ENCODE measurements at regions not wholly inside any gene's neighbourhood (a gene's known extent, or its start where the extent isn't known, plus 50 kb on each side); places are given as distances from the start of the nearest gene placed in this dataset.

- DNase-seq (ENCODE audit: low read depth), result no peak
- H3K4me3 ChIP-seq (ENCODE audit: low read depth, low read length), result no peak overlapping the region
- no peaks in the 10 kb centered on the region for H3K27me3 ChIP-seq (ENCODE audit: control insufficient read depth, insufficient read depth, low read length)
- FAIRE-seq, result no peak
- no peak for TF ChIP-seq CTCF (IDR thresholded peaks at IDR 0.05; ENCODE audit: insufficient read depth, low read length, severe bottlenecking)
- no peaks in the 10 kb centered on the region for H3K36me3 ChIP-seq (ENCODE audit: control insufficient read depth, insufficient read depth, low read length)
Observed at GRCh38 chr22:48667289-48667688, 1160.4 kb downstream of the BRD1 start.

GRCh38 chr22:48666620-48667019 is 1161.1 kb downstream of the BRD1 start:
- H3K36me3 ChIP-seq (ENCODE audit: control insufficient read depth, insufficient read depth, low read length), result no peaks in the 10 kb centered on the region
- no peaks in the 10 kb centered on the region for H3K27me3 ChIP-seq (ENCODE audit: control insufficient read depth, insufficient read depth, low read length)
- no peak for FAIRE-seq
- H3K4me3 ChIP-seq (ENCODE audit: low read depth, low read length), result no peak overlapping the region
- no peak for DNase-seq (ENCODE audit: low read depth)
- no peak for TF ChIP-seq CTCF (IDR thresholded peaks at IDR 0.05; ENCODE audit: insufficient read depth, low read length, severe bottlenecking)

- FAIRE-seq, result no peak
- TF ChIP-seq CTCF (IDR thresholded peaks at IDR 0.05; ENCODE audit: insufficient read depth, low read length, severe bottlenecking), result no peak
- no peak for DNase-seq (ENCODE audit: low read depth)
- Histone ChIP-seq H3K36me3 (ENCODE audit: control insufficient read depth, insufficient read depth, low read length) (no peaks in the 10 kb centered on the region), H3K4me3 (ENCODE audit: low read depth, low read length) (no peak overlapping the region), H3K27me3 (ENCODE audit: control insufficient read depth, insufficient read depth, low read length) (no peaks in the 10 kb centered on the region)
Observed at GRCh38 chr22:48665311-48665995, 1162.2 kb downstream of the BRD1 start.

GRCh38 chr22:48664586-48664985 is 1163.1 kb downstream of the BRD1 start:
- no peak for TF ChIP-seq CTCF (IDR thresholded peaks at IDR 0.05; ENCODE audit: insufficient read depth, low read length, severe bottlenecking)
- no peaks in the 10 kb centered on the region for H3K36me3 ChIP-seq (ENCODE audit: control insufficient read depth, insufficient read depth, low read length)
- DNase-seq (ENCODE audit: low read depth) (no peak), FAIRE-seq (no peak)
- H3K4me3 ChIP-seq (ENCODE audit: low read depth, low read length), result no peak overlapping the region
- H3K27me3 ChIP-seq (ENCODE audit: control insufficient read depth, insufficient read depth, low read length), result no peaks in the 10 kb centered on the region

- Histone ChIP-seq H3K4me3 (ENCODE audit: low read depth, low read length) (no peak overlapping the region), H3K36me3 (ENCODE audit: control insufficient read depth, insufficient read depth, low read length) (no peaks in the 10 kb centered on the region), H3K27me3 (ENCODE audit: control insufficient read depth, insufficient read depth, low read length) (no peaks in the 10 kb centered on the region)
- TF ChIP-seq CTCF (IDR thresholded peaks at IDR 0.05; ENCODE audit: insufficient read depth, low read length, severe bottlenecking), result peak; percentile 2
- DNase-seq (ENCODE audit: low read depth) (no peak), FAIRE-seq (no peak)
Observed at GRCh38 chr22:48663297-48663696, 1164.4 kb downstream of the BRD1 start.

Data from bronchial epithelial cell (primary cell).